Right lobe of liver (tissue), 6 donors: ENCODE measurements at regions not wholly inside any gene's neighbourhood (a gene's known extent, or its start where the extent isn't known, plus 50 kb on each side); places are given as distances from the start of the nearest gene placed in this dataset.

Experiments used
- ATAC-seq, 4 donors: fragments of 200-7000 bp; cut with Tn5 transposase; one replicate each; pipeline ENCODE4 v1.9.1; 2020; ENCODE audit warnings: mild to moderate bottlenecking in 4 of 4, moderate library complexity in 4 of 4
- DNase-seq, 3 donors: peaks; one replicate each; pipeline ENCODE4 v3.0.0-alpha.2; 2020
- H3K27ac ChIP-seq, 3 donors: fragments of 200-600 bp; one replicate each; pipeline ENCODE4 v1.8.0; 2022
- H3K27me3 ChIP-seq, 2 donors: fragments of 200-600 bp; one replicate each; pipeline ENCODE4 v1.8.0; 2022
- H3K36me3 ChIP-seq, 4 donors: fragments of 200-600 bp; sonication (generic) in 1 of 4; one replicate each; pipeline versions ENCODE4 v1.5.1 to v1.8.0; 2017 to 2022; ENCODE audit warnings: control low read depth in 1 of 4
- H3K4me1 ChIP-seq, 4 donors: fragments of 200-600 bp; sonication (generic) in 1 of 4; one replicate each; pipeline versions ENCODE4 v1.5.1 to v1.8.0; 2017 to 2022; ENCODE audit warnings: control low read depth in 1 of 4
- H3K4me3 ChIP-seq, 3 donors: fragments of 200-600 bp; one replicate each; pipeline ENCODE4 v1.8.0; 2022
- H3K9me3 ChIP-seq, 4 donors: fragments of 200-600 bp; sonication (generic) in 1 of 4; one replicate each; pipeline versions ENCODE4 v1.5.1 to v1.8.0; 2017 to 2022; ENCODE audit warnings: control low read depth in 1 of 4
- POLR2A ChIP-seq: fragments of 450-650 bp; IDR thresholded peaks from one replicate; pipeline ENCODE4 v1.6.1; 2017; ENCODE audit warnings: antibody characterized with exemption, mild to moderate bottlenecking
- WGBS: methylation state at CpG from one replicate; pipeline ENCODE4 v1.1.6; 2018; ENCODE audit warnings: low coverage, low lambda C conversion rate; ENCODE audit not compliant: insufficient coverage; ENCODE audit errors: missing lambda C conversion rate; 5-methylcytosine and 5-hydroxymethylcytosine counted together
- intact Hi-C, 2 donors: fragments of 100-400 bp; cut with DNase I; formaldehyde crosslinking; loops; one replicate each; pipeline versions ENCODE4 v1.11.2 to v1.14.1; 2022
- TF ChIP-seq, protein P1 (sequence below), 4 donors: fragments of 200-600 bp in 3 of 4; fragments of 450-650 bp in 1 of 4; IDR thresholded peaks; one replicate each; pipeline versions ENCODE4 v1.5.1 to v1.8.0; 2016 to 2022; ENCODE audit warnings: antibody characterized with exemption in 4 of 4, mild to moderate bottlenecking in 2 of 4
- donor health status: DM: no; HTN: yes; CAD: no.
- donor health status: DM: no; HTN: no; CAD: no.
- donor health status: DM: no; HTN: no; CAD: no.
- donor health status: DM: no; HTN: yes; CAD: no.
- donor health status: DM: no; HTN: yes; CAD: no.

DNA sequence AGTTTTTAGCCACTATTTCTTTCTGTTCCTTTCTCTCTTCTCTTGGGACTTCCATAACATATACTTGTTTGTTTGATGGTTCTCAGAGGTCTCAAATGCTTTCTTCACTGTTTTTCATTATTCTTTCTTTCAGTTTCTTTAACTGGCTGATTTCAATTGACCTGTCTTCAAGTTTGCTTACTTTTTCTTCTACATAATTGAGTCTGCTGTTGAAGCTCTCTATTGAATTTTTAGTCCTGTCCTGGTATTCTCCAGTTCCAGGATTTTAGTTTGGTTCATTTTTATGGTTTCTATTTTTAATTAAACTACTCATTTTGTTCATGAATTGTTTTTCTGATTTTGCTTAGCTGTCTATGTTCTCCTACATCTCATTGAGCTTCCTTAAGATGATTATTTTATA, 1305.3 kb upstream of the CELF2 start:
- no peak for TF ChIP-seq POLR2A
- TF ChIP-seq, protein P1, sequence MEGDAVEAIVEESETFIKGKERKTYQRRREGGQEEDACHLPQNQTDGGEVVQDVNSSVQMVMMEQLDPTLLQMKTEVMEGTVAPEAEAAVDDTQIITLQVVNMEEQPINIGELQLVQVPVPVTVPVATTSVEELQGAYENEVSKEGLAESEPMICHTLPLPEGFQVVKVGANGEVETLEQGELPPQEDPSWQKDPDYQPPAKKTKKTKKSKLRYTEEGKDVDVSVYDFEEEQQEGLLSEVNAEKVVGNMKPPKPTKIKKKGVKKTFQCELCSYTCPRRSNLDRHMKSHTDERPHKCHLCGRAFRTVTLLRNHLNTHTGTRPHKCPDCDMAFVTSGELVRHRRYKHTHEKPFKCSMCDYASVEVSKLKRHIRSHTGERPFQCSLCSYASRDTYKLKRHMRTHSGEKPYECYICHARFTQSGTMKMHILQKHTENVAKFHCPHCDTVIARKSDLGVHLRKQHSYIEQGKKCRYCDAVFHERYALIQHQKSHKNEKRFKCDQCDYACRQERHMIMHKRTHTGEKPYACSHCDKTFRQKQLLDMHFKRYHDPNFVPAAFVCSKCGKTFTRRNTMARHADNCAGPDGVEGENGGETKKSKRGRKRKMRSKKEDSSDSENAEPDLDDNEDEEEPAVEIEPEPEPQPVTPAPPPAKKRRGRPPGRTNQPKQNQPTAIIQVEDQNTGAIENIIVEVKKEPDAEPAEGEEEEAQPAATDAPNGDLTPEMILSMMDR (IDR thresholded peaks at IDR 0.05), result no peak
- Histone ChIP-seq H3K4me3 (no peak overlapping the region), H3K9me3 (no peaks in the 10 kb centered on the region), H3K4me1 (no peaks in the 10 kb centered on the region), H3K27ac (no peak overlapping the region), H3K36me3 (no peaks in the 10 kb centered on the region), H3K27me3 (no peaks in the 10 kb centered on the region)
- intact Hi-C loops, result no loop called here
- DNase-seq (no peak), ATAC-seq (no peak)

DNA sequence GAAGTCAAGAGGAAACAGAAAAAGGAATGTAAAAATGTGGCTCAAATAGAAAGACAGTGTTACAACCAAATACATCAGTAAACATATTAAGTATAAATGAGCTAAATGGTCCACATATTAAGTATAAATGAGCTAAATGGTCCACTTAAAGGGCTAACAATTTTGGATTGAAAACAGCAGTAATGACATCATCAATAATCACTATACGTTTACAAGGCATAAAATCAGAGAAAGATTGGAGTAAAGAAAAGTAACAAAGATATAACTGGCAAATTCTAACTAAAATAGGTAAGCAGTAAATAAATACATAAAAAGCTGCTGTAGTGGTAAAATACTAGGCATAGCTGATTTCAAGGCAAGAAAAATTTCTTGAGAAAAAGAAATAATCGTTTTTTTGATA, 1298.4 kb upstream of the CELF2 start:
- H3K9me3 ChIP-seq, result peaks cover 0 to 6% (median 0%) of the 10 kb centered on the region in 4 donors
- no peak for ATAC-seq
- H3K36me3 ChIP-seq, result no peaks in the 10 kb centered on the region
- WGBS, result 30% methylated on average over 2 of the region's 2 CpGs
- no peak for DNase-seq
- intact Hi-C loops, result no loop called here
- TF ChIP-seq, protein P1 (IDR thresholded peaks at IDR 0.05), result no peak
- no peak for TF ChIP-seq POLR2A
- H3K4me1 ChIP-seq, result no peaks in the 10 kb centered on the region
- no peak overlapping the region for H3K27ac ChIP-seq
- no peaks in the 10 kb centered on the region for H3K27me3 ChIP-seq
- H3K4me3 ChIP-seq, result no peak overlapping the region

DNA sequence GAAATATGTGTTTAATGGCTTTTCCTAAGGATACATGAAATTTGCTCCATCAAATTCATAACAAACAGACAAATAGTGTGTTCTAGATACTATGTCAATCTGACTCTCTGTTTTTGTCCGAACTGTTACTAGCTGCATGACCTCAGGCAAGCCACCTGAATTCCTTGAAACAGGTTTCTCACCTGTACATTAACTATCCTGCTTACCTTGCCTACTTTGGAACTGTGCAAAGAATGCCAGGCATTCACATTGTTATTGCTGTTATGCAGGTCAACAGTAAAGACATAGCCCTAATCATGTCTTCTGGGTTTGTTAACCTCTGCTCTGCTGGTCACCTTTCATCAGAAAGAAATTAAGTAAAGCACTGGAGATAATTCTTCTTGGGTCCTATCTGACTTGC, 1283.9 kb upstream of the CELF2 start:
- no peaks in the 10 kb centered on the region for H3K4me1 ChIP-seq
- intact Hi-C loops, result no loop called here
- no peak for DNase-seq
- H3K9me3 ChIP-seq, result no peaks in the 10 kb centered on the region
- WGBS, result 36% methylated on average over 1 of the region's 1 CpG
- H3K27ac ChIP-seq, result no peak overlapping the region
- no peaks in the 10 kb centered on the region for H3K36me3 ChIP-seq
- no peak for ATAC-seq
- TF ChIP-seq POLR2A, result no peak
- TF ChIP-seq, protein P1 (IDR thresholded peaks at IDR 0.05), result no peak
- no peak overlapping the region for H3K4me3 ChIP-seq
- H3K27me3 ChIP-seq, result no peaks in the 10 kb centered on the region

DNA sequence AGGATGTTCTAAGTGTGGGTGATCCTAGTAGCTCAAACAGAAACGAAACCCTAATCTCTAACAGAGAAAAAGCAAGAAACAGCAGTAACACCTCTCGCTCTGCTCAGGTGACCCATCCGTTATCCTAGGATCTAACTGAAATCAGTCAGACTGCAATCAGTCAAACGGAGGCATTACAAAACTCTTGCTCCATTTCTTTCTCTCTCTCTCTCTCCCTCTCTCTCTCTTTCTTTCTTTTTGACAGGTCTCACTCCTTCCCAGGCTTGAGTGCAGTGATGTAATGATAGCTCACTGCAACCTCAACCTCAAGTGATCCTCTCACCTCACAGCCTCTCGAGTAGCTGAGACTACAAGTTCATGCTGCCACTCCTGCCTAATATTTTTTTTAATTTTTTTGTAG, 1283.5 kb upstream of the CELF2 start:
- Histone ChIP-seq H3K4me3 (no peak overlapping the region), H3K27me3 (no peaks in the 10 kb centered on the region), H3K4me1 (no peaks in the 10 kb centered on the region), H3K36me3 (no peaks in the 10 kb centered on the region), H3K27ac (no peak overlapping the region), H3K9me3 (no peaks in the 10 kb centered on the region)
- 21% methylated on average over 5 of the region's 5 CpGs for whole genome bisulfite sequencing
- intact Hi-C loops, result no loop called here
- DNase-seq (no peak), ATAC-seq (no peak)
- TF ChIP-seq, protein P1 (IDR thresholded peaks at IDR 0.05), result no peak
- no peak for TF ChIP-seq POLR2A

DNA sequence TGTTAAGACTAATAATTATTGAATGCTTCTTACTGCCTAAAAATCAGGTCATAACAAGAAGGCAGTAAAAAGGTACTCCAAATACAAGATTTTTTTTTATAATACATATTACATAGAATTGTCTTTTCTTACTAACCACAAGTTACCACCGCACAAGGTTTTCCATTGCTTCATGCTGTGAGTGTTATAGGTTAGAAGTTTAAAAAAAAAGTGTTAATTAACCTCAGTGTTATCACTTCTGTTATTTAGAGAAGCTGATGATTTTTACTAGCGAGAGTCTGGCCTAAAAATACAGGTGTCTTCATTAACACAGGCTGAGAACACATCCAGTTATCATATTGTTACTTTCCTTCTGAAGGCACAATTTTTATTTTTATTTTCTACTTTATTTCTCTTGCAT, 1281.9 kb upstream of the CELF2 start:
- no peak overlapping the region for H3K27ac ChIP-seq
- TF ChIP-seq, protein P1 (IDR thresholded peaks at IDR 0.05), result no peak
- TF ChIP-seq POLR2A, result no peak
- 59% methylated on average over 2 of the region's 2 CpGs for WGBS
- no peak for DNase-seq
- no peak overlapping the region for H3K4me3 ChIP-seq
- no peaks in the 10 kb centered on the region for H3K27me3 ChIP-seq
- H3K36me3 ChIP-seq, result no peaks in the 10 kb centered on the region
- ATAC-seq, result no peak
- intact Hi-C loops, result no loop called here
- no peaks in the 10 kb centered on the region for H3K4me1 ChIP-seq
- no peaks in the 10 kb centered on the region for H3K9me3 ChIP-seq
